ENCODE measurements at regions not wholly inside any gene's neighbourhood (a gene's known extent, or its start where the extent isn't known, plus 50 kb on each side); places are given as distances from the start of the nearest gene placed in this dataset.

DNA sequence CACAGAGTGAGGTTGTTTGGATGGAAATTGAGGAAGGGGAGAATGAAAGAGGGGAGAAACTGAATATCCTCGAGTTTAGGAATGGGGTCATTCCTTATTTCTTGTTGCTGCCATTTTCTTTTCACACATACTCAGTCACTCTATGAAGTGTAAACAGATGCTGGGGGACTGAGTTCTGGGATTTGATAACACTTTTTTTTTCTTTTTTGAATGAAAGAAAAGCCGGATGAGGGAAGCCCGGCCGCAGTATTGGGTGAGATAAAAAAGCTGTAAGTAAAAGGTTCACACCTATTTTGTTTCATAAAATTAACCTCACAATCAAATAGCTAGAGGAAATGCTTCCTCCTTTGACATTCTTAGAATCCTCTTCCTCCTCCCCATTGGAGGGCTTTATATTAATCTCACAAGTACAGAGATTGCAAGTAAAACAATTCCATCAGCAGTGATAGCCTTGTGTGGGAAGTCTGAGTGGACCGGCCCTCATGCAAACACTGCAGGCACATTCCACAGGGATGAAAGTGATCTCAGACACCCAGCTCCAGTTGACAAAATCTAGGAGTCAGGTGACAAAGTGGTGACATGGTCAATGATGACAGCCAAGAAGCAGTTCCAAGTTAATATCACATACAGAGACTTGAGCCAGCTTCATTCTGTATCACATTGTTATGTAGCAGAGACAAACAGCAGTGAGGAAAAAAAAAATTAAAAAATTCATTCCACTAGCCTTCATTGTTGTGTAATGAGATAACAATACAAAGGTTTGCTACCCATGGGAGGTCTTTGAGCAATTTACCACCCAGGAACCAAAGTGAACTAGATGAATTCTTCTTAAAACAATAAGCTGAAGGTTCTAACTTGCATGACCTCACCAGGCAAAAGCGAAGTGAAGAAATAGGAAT, 391.1 kb upstream of the HSF2 start:
- H3K4me1 Mint-ChIP-seq, result no peaks in the 10 kb centered on the region
- DNase-seq (ENCODE audit: low spot score in 2 of 2) (no peak), ATAC-seq (ENCODE audit: low read depth) (no peak)
- H3K9me3 Mint-ChIP-seq, result peaks cover 5% of the 10 kb centered on the region
- no peak overlapping the region for H3K27ac Mint-ChIP-seq
- peaks cover 2% of the 10 kb centered on the region for H3K27me3 Mint-ChIP-seq
- H3K4me3 Mint-ChIP-seq, result no peak overlapping the region
- H3K36me3 Mint-ChIP-seq, result no peaks in the 10 kb centered on the region

DNA sequence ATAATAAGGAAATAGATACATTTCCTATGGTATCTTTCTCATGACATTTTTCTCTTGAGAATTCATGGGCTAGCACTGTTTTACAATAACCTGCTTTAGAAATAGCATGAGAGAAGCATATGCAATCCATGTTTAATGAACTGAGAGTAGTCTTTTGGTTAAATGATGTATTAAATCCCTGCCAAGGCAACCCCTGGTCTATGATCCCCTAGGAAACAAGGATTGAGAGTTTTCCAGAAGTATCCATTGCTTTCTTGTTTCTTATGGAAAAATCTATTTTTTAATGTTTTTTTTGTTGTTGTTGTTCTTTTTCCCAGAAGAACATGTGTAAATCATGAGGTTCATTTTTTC, 390.5 kb upstream of the HSF2 start:
- Mint-ChIP-seq H3K36me3 (no peaks in the 10 kb centered on the region), H3K4me3 (no peak overlapping the region), H3K27ac (no peak overlapping the region), H3K27me3 (peaks cover 2% of the 10 kb centered on the region), H3K9me3 (peaks cover 5% of the 10 kb centered on the region), H3K4me1 (no peaks in the 10 kb centered on the region)
- DNase-seq (ENCODE audit: low spot score in 2 of 2), result no peak
- ATAC-seq (ENCODE audit: low read depth), result no peak

DNA sequence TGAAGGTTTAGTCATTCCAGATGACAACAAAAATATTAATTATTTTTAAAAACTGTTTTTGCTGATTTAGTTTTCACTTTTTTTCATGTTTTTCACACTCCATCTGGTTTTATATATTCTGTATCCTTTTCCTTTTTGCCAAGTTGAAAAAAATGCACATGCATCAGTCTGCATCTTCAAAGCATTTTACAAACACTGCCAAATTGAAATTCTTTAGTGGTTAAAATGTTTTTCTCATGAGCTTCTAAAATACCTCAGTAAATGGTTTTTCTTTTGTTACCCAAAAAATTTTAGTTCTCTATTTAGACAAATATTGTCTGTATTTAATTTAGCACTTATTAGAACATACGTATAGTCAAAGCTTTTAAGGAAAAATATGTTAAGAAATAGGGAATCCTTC, 386.9 kb upstream of the HSF2 start:
- peaks cover 3% of the 10 kb centered on the region for H3K9me3 Mint-ChIP-seq
- DNase-seq (ENCODE audit: low spot score in 2 of 2) (no peak), ATAC-seq (ENCODE audit: low read depth) (no peak)
- H3K4me3 Mint-ChIP-seq, result no peak overlapping the region
- H3K36me3 Mint-ChIP-seq, result no peaks in the 10 kb centered on the region
- H3K4me1 Mint-ChIP-seq, result no peaks in the 10 kb centered on the region
- no peak overlapping the region for H3K27ac Mint-ChIP-seq
- H3K27me3 Mint-ChIP-seq, result no peaks in the 10 kb centered on the region

DNA sequence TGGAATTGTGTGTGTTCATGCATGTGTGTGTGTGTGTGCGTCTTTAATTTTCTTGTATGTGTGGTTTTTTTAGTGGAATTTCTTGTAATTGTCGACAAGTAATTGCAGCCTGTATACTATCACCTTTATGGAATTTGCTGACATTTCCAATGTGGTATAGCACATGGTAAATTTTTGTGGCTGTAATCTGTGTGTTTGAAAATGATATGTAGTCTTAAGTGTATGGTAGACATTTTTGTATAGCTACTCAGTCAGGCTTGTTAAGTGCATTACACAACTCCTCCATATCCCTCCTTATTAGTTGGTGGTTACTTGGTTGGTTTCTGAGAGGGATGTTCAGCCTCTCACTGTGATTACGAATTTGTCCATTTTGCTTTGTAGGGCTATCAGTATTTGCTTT, 384.5 kb upstream of the HSF2 start:
- H3K9me3 Mint-ChIP-seq, result peaks cover 3% of the 10 kb centered on the region
- no peak overlapping the region for H3K4me3 Mint-ChIP-seq
- H3K27ac Mint-ChIP-seq, result no peak overlapping the region
- no peaks in the 10 kb centered on the region for H3K27me3 Mint-ChIP-seq
- DNase-seq (ENCODE audit: low spot score in 2 of 2) (no peak), ATAC-seq (ENCODE audit: low read depth) (no peak)
- H3K36me3 Mint-ChIP-seq, result no peaks in the 10 kb centered on the region
- no peaks in the 10 kb centered on the region for H3K4me1 Mint-ChIP-seq

DNA sequence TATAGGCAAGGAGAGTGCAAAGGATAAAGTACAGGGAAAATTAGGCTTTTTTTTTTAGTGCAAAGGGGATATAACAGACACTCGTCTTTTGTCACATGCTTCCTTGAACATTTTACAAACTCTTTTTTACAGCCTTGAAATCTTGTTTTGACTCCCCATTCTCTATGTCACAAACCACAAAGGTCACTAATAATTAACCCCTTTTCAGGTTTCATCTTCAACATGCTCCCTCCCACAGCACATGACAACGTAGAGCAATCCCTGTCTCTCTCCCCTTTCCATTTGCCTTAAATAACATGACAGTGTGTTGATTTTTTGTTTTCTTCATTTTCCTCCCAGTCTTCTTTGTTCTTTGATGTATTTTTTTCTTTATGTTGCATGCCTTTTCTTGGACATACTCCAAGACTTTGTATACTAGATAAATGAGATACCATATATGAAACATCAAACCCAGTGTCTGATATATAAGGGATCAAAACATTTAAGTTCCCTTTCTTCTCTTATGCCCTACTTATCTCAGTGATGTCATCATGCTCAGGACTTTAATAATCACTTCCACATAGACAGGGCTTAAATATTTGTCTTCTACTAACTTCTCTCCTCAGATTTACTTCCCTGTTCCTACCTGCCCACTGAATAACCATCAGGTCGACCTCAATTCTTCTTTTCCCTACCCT, 378.7 kb upstream of the HSF2 start:
- no peaks in the 10 kb centered on the region for H3K9me3 Mint-ChIP-seq
- no peaks in the 10 kb centered on the region for H3K4me1 Mint-ChIP-seq
- H3K4me3 Mint-ChIP-seq, result no peak overlapping the region
- no peaks in the 10 kb centered on the region for H3K36me3 Mint-ChIP-seq
- no peak for DNase-seq (ENCODE audit: low spot score in 2 of 2)
- ATAC-seq (ENCODE audit: low read depth), result no peak
- H3K27me3 Mint-ChIP-seq, result no peaks in the 10 kb centered on the region
- no peak overlapping the region for H3K27ac Mint-ChIP-seq

DNA sequence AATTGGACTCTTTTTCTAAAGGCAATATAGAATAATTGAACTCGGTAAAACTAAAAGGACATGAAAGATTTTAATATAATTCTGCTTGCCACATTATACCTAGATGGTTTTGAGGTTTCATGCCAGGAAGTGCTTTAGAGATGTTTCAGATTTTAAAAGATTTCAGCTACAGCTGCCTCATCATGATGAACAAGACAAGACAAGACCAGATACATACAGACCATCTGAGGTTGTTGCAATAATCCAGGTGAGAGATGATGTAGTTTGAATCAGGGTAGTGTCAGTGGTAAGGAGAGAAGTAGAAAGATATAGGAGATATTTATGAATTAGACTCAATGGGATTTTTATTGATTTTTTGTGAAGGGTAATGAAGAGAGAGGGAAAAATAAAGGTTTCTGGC, 374.3 kb upstream of the HSF2 start:
- ATAC-seq (ENCODE audit: low read depth) (no peak), DNase-seq (ENCODE audit: low spot score in 2 of 2) (no peak)
- Mint-ChIP-seq H3K27me3 (no peaks in the 10 kb centered on the region), H3K36me3 (no peaks in the 10 kb centered on the region), H3K4me1 (no peaks in the 10 kb centered on the region), H3K4me3 (no peak overlapping the region), H3K27ac (no peak overlapping the region), H3K9me3 (no peaks in the 10 kb centered on the region)

DNA sequence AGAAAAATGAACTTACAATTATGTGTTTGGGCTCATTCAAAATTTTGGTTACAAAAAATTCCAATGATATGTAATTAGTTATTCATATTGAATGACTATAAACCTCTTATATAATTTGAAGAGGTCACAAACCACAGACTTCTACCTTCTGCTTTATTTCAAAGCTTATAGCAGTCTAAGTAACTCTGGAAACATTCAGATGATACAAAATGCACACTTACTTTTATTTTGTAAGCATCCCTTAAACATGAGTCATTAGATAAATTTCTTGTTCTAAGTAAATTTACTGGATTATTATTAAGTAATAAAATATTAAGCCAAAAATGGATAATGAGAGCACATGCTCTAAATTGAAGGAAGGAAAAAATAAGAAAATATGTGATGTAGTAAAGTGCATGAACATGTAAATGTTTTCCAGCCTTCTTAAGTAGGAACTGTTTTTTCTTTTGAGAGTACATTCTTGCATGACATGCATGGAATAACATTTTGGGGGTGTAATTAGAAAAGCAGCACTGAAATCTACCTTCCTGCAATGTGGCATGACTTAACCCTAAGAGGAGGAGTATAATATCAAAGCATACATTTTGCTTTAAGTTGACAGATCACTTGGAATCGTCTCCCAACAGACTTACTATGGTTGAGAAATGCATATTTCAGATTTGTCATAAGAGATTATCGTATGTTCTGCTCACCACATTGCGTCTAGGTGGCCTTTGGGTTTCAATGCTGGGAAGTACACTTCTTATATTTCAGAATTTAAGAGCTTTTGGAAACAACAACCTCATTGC, 372.7 kb upstream of the HSF2 start:
- H3K9me3 Mint-ChIP-seq, result no peaks in the 10 kb centered on the region
- no peak overlapping the region for H3K27ac Mint-ChIP-seq
- no peaks in the 10 kb centered on the region for H3K27me3 Mint-ChIP-seq
- no peak for DNase-seq (ENCODE audit: low spot score in 2 of 2)
- H3K4me1 Mint-ChIP-seq, result no peaks in the 10 kb centered on the region
- no peak overlapping the region for H3K4me3 Mint-ChIP-seq
- no peak for ATAC-seq (ENCODE audit: low read depth)
- H3K36me3 Mint-ChIP-seq, result no peaks in the 10 kb centered on the region

DNA sequence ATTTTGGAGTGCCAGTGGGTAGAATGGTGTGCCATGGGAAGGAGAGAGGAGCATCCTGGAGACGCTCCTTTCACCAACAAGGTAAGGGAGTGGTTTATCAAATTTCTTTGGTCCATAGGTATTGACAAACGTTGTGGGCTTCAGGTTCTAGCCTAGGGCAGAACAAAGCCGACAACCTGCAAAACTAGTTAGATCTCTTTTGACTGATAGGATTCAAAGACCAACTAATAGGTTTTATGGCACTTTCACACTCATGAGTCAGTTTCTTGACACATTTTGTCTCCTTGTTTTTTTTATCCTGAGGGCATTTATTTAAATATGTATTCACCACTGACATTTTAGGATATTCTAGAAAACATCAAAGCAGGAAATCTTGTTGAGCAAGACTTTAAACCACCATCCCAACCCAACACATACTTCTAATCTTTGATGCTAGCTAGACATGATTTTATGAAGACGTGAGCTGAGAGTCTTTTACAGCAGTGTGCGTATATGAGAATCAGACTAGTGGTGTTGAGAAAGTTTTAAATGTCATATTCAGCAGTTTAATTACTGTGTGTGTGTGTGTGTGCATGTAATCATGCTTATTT, 370.4 kb upstream of the HSF2 start:
- ATAC-seq (ENCODE audit: low read depth), result no peak
- no peaks in the 10 kb centered on the region for H3K9me3 Mint-ChIP-seq
- H3K4me3 Mint-ChIP-seq, result no peak overlapping the region
- H3K36me3 Mint-ChIP-seq, result no peaks in the 10 kb centered on the region
- H3K27ac Mint-ChIP-seq, result no peak overlapping the region
- H3K4me1 Mint-ChIP-seq, result no peaks in the 10 kb centered on the region
- DNase-seq (ENCODE audit: low spot score in 2 of 2), result no peak
- no peaks in the 10 kb centered on the region for H3K27me3 Mint-ChIP-seq

DNA sequence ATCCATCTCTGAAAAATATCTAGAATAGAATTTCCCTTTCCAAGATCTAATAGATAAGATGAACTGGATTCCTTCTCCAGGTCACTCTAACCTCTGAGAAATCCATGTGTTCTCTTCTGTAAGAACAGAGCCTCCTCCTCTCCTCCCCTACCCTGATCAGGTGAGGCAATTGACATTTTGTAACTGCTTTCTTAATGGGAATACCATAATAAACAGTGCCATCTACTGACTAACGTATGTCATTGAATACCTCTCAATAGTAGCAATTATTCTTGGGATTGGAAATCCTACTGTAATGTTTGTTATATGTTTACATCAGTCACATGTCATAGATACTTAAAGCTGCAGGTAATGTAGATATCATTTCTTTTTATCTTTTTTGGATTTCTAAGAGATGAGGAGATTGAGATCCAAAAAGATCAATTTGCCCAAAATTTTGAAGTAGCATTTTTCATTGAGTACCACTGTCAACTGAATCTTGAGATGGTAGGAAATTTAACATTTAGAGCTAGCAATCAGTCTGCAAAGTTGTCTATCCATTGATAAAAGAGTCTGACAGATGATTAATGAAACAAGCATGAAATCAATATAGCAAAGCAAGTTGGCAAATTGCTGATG, 365.8 kb upstream of the HSF2 start:
- Mint-ChIP-seq H3K9me3 (no peaks in the 10 kb centered on the region), H3K4me1 (no peaks in the 10 kb centered on the region), H3K4me3 (no peak overlapping the region), H3K27ac (no peak overlapping the region), H3K36me3 (no peaks in the 10 kb centered on the region), H3K27me3 (no peaks in the 10 kb centered on the region)
- ATAC-seq (ENCODE audit: low read depth) (no peak), DNase-seq (ENCODE audit: low spot score in 2 of 2) (no peak)

DNA sequence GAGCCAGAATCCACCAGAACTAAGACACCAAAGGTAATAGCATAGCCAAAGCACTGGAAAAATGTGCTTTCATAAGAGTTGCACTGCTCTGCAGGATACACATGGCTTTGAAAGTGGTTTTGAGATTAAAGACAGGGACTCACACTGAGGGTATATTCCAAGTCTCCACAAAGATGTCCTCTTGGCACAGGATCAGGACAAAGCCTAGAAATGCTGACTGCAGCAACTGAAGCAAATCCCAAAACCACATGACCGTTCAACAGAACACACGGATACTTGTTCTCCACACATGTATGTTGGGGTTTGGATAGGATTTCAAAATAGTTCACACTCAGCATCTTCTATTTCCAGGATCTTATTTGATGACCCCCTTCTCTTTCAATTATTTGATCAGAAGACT, 364.3 kb upstream of the HSF2 start:
- Mint-ChIP-seq H3K36me3 (no peaks in the 10 kb centered on the region), H3K9me3 (no peaks in the 10 kb centered on the region), H3K4me1 (no peaks in the 10 kb centered on the region), H3K27ac (no peak overlapping the region), H3K27me3 (no peaks in the 10 kb centered on the region), H3K4me3 (no peak overlapping the region)
- ATAC-seq (ENCODE audit: low read depth), result no peak
- DNase-seq (ENCODE audit: low spot score in 2 of 2), result no peak

DNA sequence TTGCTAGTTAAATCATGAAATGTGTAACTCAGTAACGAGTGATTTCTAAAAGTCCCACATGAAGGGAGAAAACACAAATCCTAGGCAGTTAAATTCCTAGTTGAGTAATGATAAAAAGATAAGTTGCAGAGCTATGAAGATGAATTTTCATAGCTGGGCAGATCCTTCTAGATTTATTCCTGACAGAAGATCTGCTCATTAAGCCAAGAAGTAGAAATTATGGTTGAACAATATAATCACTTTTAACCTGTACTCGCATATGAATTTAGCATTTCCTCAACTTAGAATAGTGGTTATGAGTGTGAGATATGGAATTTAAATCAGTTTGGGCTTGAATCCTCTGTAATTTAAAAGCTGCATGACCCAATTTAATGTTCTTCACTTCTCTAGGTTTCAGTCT, 359.2 kb upstream of the HSF2 start:
- DNase-seq (ENCODE audit: low spot score in 2 of 2) (no peak), ATAC-seq (ENCODE audit: low read depth) (no peak)
- Mint-ChIP-seq H3K27me3 (peaks cover under 1% of the 10 kb centered on the region), H3K27ac (no peak overlapping the region), H3K36me3 (no peaks in the 10 kb centered on the region), H3K4me3 (no peak overlapping the region), H3K9me3 (no peaks in the 10 kb centered on the region), H3K4me1 (no peaks in the 10 kb centered on the region)

DNA sequence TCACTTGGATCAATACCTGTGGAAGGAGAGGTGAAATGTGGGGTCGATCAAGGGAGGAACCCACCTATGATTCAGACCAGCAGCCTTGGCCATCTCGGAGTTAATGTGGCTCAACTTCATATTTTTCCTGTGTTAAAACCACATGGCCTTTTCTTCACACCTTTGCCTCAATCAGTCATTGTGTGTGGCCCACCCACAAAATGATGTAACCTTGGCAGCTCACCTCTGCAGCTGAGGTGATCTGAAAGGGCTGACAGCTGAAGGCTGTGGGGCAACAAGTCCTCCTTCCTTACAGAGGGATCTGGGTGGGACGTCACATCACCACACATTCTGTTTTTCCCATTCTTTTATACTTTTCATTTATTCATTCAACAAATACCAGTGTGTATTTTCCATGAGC, 357.1 kb upstream of the HSF2 start:
- DNase-seq (ENCODE audit: low spot score in 2 of 2), result no peak
- Mint-ChIP-seq H3K27me3 (peaks cover 1% of the 10 kb centered on the region), H3K4me1 (no peaks in the 10 kb centered on the region), H3K36me3 (no peaks in the 10 kb centered on the region), H3K27ac (no peak overlapping the region), H3K4me3 (no peak overlapping the region), H3K9me3 (no peaks in the 10 kb centered on the region)
- no peak for ATAC-seq (ENCODE audit: low read depth)

DNA sequence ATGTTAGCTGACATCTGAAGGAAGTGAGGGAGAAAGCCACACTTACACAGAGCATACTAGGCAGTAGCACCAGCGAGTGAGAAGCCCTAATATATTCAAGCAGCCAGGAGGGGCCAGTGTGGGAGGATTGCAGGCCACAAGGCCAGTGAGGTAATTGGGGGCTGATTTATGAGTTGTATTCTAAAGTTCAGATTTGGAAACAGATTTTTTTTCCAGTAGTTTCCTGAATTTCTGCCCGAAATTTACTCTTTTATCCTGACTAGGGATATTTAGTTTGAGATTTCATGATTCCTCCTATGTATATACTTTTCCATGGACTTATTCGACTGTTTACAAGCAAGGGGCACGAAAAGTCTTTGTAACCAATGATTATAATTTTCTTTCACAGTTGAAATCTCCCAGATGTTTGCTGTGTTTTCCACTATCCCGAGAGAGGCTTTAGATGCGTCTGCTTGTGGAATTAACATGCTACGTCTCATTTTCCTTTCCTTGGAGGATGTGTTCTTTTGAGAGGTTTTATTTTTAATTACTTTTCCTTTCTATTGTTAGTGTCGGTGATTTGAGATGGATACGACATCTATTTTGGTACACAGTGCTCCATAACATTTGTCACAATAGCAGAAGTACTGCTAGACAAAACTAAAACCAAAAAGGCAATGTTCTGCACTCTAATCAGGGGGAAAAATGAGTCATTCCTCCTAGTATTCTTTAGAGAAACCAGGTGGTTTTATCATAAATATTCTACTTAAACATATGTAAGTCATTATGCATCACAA, 356.3 kb upstream of the HSF2 start:
- no peak overlapping the region for H3K27ac Mint-ChIP-seq
- no peak overlapping the region for H3K4me3 Mint-ChIP-seq
- DNase-seq (ENCODE audit: low spot score in 2 of 2), result no peak
- H3K27me3 Mint-ChIP-seq, result peaks cover 1% of the 10 kb centered on the region
- no peaks in the 10 kb centered on the region for H3K4me1 Mint-ChIP-seq
- H3K36me3 Mint-ChIP-seq, result no peaks in the 10 kb centered on the region
- no peaks in the 10 kb centered on the region for H3K9me3 Mint-ChIP-seq
- ATAC-seq (ENCODE audit: low read depth), result no peak
